Skeletal muscle satellite cell (primary cell): ENCODE measurements at regions not wholly inside any gene's neighbourhood (a gene's known extent, or its start where the extent isn't known, plus 50 kb on each side); places are given as distances from the start of the nearest gene placed in this dataset.

Source experiments
- H3K27me3 ChIP-seq: 2 replicates; pipeline ENCODE4 v1.7.0; 2013; ENCODE audit warnings: low read length; ENCODE audit not compliant: control insufficient read depth, insufficient read depth
- H3K36me3 ChIP-seq: 2 replicates; pipeline ENCODE4 v1.7.0; 2013; ENCODE audit warnings: mild to moderate bottlenecking, control low read depth, low read length; ENCODE audit not compliant: insufficient read depth
- H3K4me1 ChIP-seq: 2 replicates; pipeline ENCODE4 v1.7.0; 2013; ENCODE audit warnings: low read length; ENCODE audit not compliant: control insufficient read depth, insufficient read depth
- H3K4me2 ChIP-seq: 2 replicates; pipeline ENCODE4 v1.7.0; 2013; ENCODE audit warnings: mild to moderate bottlenecking, low read length
- H3K4me3 ChIP-seq: 2 replicates; pipeline ENCODE4 v1.7.0; 2013; ENCODE audit warnings: low read length
- H3K9ac ChIP-seq: 2 replicates; pipeline ENCODE4 v1.7.0; 2013; ENCODE audit warnings: mild to moderate bottlenecking, low read depth, low read length, moderate library complexity
- H3K9me3 ChIP-seq: replicated peaks from 2 replicates; pipeline ENCODE4 v1.7.0; 2013; ENCODE audit warnings: mild to moderate bottlenecking, control low read depth, low read length

DNA sequence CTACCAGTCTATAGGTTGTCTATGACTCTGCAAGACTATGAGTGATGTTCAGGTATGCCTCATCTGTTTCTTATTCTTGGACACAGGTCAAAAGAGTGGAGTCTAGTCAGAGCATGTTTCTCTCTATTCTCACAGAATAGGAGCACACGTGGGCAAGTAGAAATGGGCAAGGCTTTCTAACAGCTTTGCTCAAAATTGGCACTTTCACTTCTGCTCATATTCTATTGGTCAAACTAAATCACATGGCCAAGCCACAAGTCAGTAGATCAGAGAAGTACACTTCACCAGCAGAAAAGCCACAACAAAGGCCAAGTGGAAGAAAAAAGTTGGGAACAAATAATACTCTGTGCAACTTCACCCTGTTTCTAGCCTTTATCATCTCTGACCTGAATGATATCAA is 354.5 kb upstream of the SYNCRIP start:
- Histone ChIP-seq H3K4me3 (no peak overlapping the region), H3K4me1 (no peaks in the 10 kb centered on the region), H3K4me2 (no peak overlapping the region), H3K9ac (no peak overlapping the region), H3K36me3 (no peaks in the 10 kb centered on the region), H3K9me3 (no peaks in the 10 kb centered on the region), H3K27me3 (no peaks in the 10 kb centered on the region)

DNA sequence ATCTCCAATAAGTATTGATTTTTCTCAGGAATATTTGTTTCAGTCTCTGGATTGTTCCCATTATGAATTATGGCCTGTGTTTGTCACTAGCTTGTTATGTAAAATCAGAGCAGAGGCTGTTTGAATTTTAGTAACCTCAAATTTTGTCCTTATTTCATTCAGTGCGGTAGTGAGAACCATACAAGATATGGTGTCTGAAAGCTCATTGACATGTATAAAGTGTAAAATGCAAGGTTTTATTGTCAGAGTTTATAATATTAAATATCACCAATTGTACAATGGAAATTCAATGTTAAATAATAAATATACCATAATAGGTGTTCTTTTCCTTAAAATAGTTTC is 353.3 kb upstream of the SYNCRIP start:
- H3K9ac ChIP-seq: no peak overlapping the region
- no peak overlapping the region for H3K4me3 ChIP-seq
- H3K36me3 ChIP-seq: no peaks in the 10 kb centered on the region
- H3K9me3 ChIP-seq: no peaks in the 10 kb centered on the region
- H3K27me3 ChIP-seq: no peaks in the 10 kb centered on the region
- H3K4me1 ChIP-seq: no peaks in the 10 kb centered on the region
- H3K4me2 ChIP-seq: no peak overlapping the region

DNA sequence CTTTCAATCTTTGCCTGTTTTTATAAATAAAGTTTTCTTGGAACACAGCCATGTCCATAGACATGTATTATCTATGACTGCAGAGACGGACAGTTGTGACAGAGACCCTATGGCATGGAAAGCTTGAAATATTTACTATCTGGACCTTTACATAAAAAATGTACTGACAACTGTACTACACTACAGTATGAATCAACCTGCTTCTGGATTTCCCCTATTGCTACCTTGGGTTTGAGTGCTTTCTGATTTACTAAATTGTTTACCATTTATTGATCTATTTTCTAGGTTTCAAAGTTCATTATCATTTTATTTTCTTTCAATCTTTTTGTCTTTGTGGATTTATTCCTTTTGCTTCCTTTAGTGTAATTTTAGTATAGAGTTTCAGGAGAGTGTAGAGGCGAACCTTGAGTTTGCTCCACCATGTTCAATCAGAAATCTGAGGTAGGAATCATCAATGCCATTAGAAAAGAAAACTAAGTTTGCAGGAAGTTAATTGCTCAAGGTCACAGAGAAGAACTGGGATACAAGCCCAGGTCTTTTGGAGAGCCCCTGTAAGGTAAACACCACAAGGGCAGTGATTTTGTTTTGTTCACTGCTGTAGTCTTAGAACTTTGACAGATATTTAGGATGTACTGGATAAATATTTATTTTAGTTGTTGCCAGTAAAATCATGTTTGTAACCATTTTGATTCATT is 352.8 kb upstream of the SYNCRIP start:
- Histone ChIP-seq H3K4me2 (no peak overlapping the region), H3K9me3 (no peaks in the 10 kb centered on the region), H3K4me3 (no peak overlapping the region), H3K4me1 (no peaks in the 10 kb centered on the region), H3K36me3 (no peaks in the 10 kb centered on the region), H3K27me3 (no peaks in the 10 kb centered on the region), H3K9ac (no peak overlapping the region)

DNA sequence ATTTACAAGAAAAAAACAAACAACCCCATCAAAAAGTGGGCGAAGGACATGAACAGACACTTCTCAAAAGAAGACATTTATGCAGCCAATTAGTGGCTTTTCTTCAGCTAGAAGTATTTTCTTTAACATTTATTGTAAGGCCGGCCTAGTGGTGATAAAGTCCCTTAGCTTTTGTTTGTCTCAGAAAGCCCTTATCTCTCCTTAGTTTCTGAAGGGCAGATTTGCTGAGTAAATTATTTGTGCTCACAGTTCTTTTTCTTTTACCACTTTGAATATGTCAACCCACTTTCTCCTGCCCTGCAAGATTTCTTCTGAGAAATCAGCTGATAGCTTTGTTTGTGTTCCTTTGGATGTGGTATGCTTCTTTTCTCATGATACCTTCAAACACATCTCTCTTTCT is 344.0 kb upstream of the SYNCRIP start:
- Histone ChIP-seq H3K4me2 (no peak overlapping the region), H3K27me3 (no peaks in the 10 kb centered on the region), H3K36me3 (no peaks in the 10 kb centered on the region), H3K9me3 (peaks cover 7% of the 10 kb centered on the region), H3K4me1 (no peaks in the 10 kb centered on the region), H3K4me3 (no peak overlapping the region), H3K9ac (no peak overlapping the region)

DNA sequence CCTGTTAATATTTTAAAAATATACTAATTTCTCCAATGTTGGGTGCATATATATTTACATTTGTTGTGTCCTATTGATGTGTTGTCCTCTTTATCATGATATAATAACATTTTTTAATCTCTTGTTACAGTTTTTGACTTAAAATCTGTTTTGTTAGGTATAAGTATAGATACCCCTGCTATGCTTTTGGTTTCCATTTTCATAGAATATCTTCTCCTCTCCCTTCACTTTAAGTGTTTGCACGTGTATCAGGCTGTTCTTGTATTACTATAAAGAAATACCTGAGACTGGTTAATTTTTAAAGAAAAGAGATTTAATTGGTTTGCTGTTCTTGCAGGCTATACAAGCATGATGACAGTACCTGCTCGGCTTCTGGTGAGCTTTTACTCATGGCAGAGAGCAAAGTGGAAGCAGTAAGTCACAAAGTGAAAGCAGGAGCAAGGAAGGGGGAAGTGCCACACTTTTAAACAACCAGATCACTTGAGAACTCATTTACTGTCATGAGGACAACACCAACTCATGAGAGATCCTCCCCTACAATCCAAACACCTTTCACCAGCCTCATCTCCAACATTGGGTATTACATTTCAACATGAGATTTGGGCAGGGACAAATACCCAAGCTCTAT is 340.5 kb upstream of the SYNCRIP start:
- peaks cover 6% of the 10 kb centered on the region for H3K9me3 ChIP-seq
- no peaks in the 10 kb centered on the region for H3K27me3 ChIP-seq
- H3K4me2 ChIP-seq: no peak overlapping the region
- H3K36me3 ChIP-seq: no peaks in the 10 kb centered on the region
- H3K4me3 ChIP-seq: no peak overlapping the region
- H3K4me1 ChIP-seq: no peaks in the 10 kb centered on the region
- no peak overlapping the region for H3K9ac ChIP-seq

DNA sequence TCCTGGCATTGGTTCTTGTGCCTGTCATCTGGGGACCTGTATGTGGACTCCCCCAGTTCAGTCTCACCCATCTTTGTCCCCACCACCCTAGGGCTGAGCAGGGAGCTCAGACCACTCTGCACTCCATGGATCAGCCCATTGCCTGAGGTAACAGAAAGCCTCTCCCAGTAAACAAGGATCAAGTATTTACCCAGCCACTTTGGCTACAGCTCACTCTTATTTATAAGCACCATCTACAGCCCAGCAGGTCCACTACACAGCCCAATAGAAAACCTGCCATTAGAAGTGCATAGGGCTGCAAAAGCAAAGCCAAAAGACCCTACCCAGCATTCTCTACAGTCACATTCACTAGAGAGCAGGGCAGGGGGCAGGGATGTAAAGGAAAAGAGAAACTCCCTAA is 335.0 kb upstream of the SYNCRIP start:
- no peak overlapping the region for H3K4me2 ChIP-seq
- H3K36me3 ChIP-seq: no peaks in the 10 kb centered on the region
- no peaks in the 10 kb centered on the region for H3K27me3 ChIP-seq
- no peak overlapping the region for H3K9ac ChIP-seq
- H3K9me3 ChIP-seq: no peaks in the 10 kb centered on the region
- no peak overlapping the region for H3K4me3 ChIP-seq
- H3K4me1 ChIP-seq: no peaks in the 10 kb centered on the region

DNA sequence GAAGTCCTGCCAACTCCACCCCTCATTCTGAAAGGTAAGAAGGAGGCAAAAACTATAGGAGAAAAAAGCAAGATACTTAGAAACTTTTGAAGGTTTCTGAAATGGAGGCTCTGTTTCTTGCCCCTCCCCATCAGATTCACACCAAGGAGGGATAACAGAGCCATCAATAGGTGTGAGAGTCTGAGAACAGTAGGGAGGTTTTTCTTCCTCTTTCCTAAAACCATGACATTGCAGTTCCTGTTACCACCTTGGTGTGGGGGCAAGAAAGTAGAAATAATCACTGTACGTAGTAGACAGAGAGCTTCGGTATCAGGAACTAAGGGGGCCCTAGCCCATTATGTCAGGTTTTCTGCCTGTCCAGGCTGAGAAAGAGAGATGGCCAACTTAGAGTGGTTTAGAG is 333.3 kb upstream of the SYNCRIP start:
- Histone ChIP-seq H3K4me1 (no peaks in the 10 kb centered on the region), H3K9me3 (no peaks in the 10 kb centered on the region), H3K9ac (no peak overlapping the region), H3K4me2 (no peak overlapping the region), H3K36me3 (no peaks in the 10 kb centered on the region), H3K4me3 (no peak overlapping the region), H3K27me3 (no peaks in the 10 kb centered on the region)

DNA sequence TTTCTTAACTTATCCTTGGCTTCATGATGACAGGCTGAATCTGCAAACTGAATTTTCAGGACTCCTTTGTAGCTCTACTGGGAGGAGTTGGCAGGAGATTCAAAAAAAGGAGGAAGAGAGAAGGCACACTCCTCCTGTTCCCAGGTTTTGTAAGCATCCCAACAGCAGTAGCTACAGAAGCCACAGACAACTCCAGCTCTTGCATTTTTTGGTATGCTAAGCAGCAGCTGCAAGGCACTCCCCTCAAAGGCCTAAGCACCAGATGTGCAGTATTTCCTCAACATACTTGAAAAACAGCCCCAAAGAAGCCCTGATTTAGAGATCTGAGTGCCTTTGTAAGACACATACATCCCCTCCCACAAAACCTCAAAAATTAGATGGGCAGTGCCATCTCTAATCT is 328.6 kb upstream of the SYNCRIP start:
- no peaks in the 10 kb centered on the region for H3K36me3 ChIP-seq
- H3K27me3 ChIP-seq: no peaks in the 10 kb centered on the region
- H3K4me1 ChIP-seq: no peaks in the 10 kb centered on the region
- H3K4me3 ChIP-seq: no peak overlapping the region
- no peak overlapping the region for H3K9ac ChIP-seq
- H3K4me2 ChIP-seq: no peak overlapping the region
- no peaks in the 10 kb centered on the region for H3K9me3 ChIP-seq

DNA sequence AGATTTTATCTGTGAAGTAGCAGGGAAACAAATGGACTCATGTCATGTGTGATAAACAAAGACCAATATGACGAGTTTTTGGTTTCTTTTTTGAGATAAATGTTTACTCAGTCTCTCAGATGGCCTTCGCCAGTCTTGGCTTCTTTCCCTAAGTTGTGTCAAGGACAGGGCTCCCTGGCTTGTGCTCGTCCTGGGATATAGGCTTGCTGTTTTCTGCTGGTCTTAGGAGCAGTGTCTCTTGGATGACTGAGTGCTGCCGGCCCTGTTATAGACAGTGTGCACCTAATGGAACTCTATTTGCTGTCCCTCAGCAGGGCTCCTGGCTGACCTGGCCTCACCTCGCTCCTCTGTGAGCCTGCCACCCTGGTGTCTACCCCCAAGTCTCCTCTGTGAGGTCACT is 324.1 kb upstream of the SYNCRIP start:
- H3K9ac ChIP-seq: no peak overlapping the region
- no peaks in the 10 kb centered on the region for H3K27me3 ChIP-seq
- H3K4me3 ChIP-seq: no peak overlapping the region
- no peaks in the 10 kb centered on the region for H3K36me3 ChIP-seq
- no peak overlapping the region for H3K4me2 ChIP-seq
- H3K9me3 ChIP-seq: no peaks in the 10 kb centered on the region
- H3K4me1 ChIP-seq: no peaks in the 10 kb centered on the region

DNA sequence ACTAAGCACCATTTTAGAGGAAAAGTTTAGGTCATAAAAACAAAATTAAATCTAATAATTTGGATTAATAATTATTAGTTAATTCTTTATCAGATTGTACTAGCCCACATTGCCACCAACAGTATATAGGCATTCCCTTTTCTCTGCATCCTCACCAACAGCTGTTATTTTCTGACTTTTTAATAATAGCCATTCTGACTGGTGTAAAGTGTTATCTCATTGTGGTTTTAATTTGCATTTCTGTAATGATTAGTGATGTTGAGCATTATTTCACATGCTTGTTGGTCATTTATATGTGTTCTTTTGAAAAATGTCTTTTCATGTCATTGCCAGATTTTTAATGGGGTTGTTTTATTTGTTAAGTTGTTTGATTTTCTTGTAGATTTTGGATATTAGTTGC is 319.1 kb upstream of the SYNCRIP start:
- H3K9me3 ChIP-seq: no peaks in the 10 kb centered on the region
- H3K4me1 ChIP-seq: no peaks in the 10 kb centered on the region
- H3K9ac ChIP-seq: no peak overlapping the region
- H3K36me3 ChIP-seq: no peaks in the 10 kb centered on the region
- no peak overlapping the region for H3K4me3 ChIP-seq
- no peaks in the 10 kb centered on the region for H3K27me3 ChIP-seq
- H3K4me2 ChIP-seq: no peak overlapping the region

DNA sequence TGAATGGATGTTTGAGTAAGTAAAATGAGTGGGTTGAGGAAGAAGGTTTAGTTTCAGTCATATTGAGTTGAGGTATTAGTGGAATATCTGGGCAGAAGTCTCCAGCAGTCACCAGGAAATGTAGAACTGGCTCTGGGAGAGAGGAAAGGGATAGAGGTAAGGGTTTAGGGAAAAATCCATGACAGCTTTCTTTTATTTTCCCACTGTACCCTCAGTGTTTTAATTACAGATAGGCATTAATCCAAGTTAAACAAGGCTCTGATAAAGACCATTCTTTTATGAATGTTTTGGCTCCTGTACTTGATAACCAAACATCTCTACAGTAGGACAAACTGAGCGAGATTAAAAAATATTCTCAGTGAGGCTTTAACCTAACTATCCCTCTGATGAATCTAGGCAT is 318.4 kb upstream of the SYNCRIP start:
- Histone ChIP-seq H3K27me3 (no peaks in the 10 kb centered on the region), H3K4me2 (no peak overlapping the region), H3K9ac (no peak overlapping the region), H3K4me3 (no peak overlapping the region), H3K9me3 (no peaks in the 10 kb centered on the region), H3K4me1 (no peaks in the 10 kb centered on the region), H3K36me3 (no peaks in the 10 kb centered on the region)

DNA sequence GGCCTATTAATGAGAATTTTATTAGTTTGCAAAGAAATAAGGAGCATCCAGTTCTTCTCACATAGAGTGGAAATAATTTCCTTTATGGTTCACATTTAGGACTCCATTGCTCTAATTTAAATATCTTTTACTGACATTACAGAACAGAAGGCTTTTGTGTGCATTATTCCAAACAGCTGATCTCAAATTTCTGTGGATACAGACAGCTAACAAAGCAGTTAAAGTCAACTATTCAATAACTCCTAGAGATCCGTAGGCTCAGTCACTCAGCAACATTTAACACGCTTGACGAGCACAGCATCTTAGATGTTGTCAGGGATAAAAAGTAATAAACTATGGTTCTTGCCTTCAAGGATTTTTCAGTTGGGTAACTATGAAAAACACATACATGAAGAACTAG is 305.8 kb upstream of the SYNCRIP start:
- Histone ChIP-seq H3K9me3 (no peaks in the 10 kb centered on the region), H3K4me1 (no peaks in the 10 kb centered on the region), H3K36me3 (no peaks in the 10 kb centered on the region), H3K9ac (no peak overlapping the region), H3K4me3 (no peak overlapping the region), H3K27me3 (no peaks in the 10 kb centered on the region), H3K4me2 (no peak overlapping the region)
